CD14-positive monocyte (primary cell): ENCODE measurements at regions not wholly inside any gene's neighbourhood (a gene's known extent, or its start where the extent isn't known, plus 50 kb on each side); places are given as distances from the start of the nearest gene placed in this dataset.

Source experiments
- DNase-seq, 3 donors: peaks; one replicate each; pipeline ENCODE4 v3.0.0-alpha.2; 2011 to 2022
- H2AFZ ChIP-seq: 2 replicates; pipeline ENCODE4 v1.6.0; 2012; ENCODE audit warnings: mild to moderate bottlenecking, low read depth, low read length, inconsistent platforms; ENCODE audit not compliant: insufficient read depth, poor library complexity, severe bottlenecking
- H3K27ac ChIP-seq, 2 donors: 1 replicate in 1 of 2; 2 replicates in 1 of 2; pipeline ENCODE4 v1.5.1; 2012 to 2013; ENCODE audit warnings: low read length in 2 of 2, control low read depth in 1 of 2, inconsistent platforms in 1 of 2, low read depth in 1 of 2, mild to moderate bottlenecking in 1 of 2
- H3K27me3 ChIP-seq, 2 donors: one replicate each; pipeline versions ENCODE4 v1.6.0 to v1.6.1; 2011 to 2013; ENCODE audit warnings: low read length in 2 of 2; ENCODE audit not compliant: control insufficient read depth in 2 of 2, insufficient read depth in 2 of 2
- H3K36me3 ChIP-seq, 2 donors: replicated peaks in 1 of 2; 1 replicate in 1 of 2; 2 replicates in 1 of 2; pipeline versions ENCODE4 v1.5.1 to v1.6.1; 2012 to 2013; ENCODE audit warnings: low read length in 2 of 2, control low read depth in 1 of 2, inconsistent platforms in 1 of 2, mild to moderate bottlenecking in 1 of 2; ENCODE audit not compliant: insufficient read depth in 2 of 2, control insufficient read depth in 1 of 2
- H3K4me1 ChIP-seq, 2 donors: 1 replicate in 1 of 2; 2 replicates in 1 of 2; pipeline versions ENCODE4 v1.5.1 to v1.6.1; 2012 to 2013; ENCODE audit warnings: low read length in 2 of 2, control low read depth in 1 of 2, inconsistent platforms in 1 of 2, mild to moderate bottlenecking in 1 of 2, moderate library complexity in 1 of 2; ENCODE audit not compliant: insufficient read depth in 2 of 2, control insufficient read depth in 1 of 2
- H3K4me2 ChIP-seq: replicated peaks from 2 replicates; pipeline ENCODE3; 2012; ENCODE audit warnings: low read length, moderate library complexity, mild to moderate bottlenecking; ENCODE audit not compliant: poor library complexity, severe bottlenecking; ENCODE audit errors: extremely low read depth
- H3K4me3 ChIP-seq, 3 experiments: fragments of 200-600 bp in 1 of 3; sonication (generic) in 1 of 3; replicated peaks in 1 of 3; 1 replicate in 2 of 3; 2 replicates in 1 of 3; pipeline ENCODE4 v1.5.1; 2011 to 2013; ENCODE audit warnings: low read length in 3 of 3, mild to moderate bottlenecking in 3 of 3, control low read depth in 2 of 3, low read depth in 2 of 3, inconsistent platforms in 1 of 3, moderate library complexity in 1 of 3
- H3K79me2 ChIP-seq: 2 replicates; pipeline ENCODE4 v1.6.0; 2012; ENCODE audit warnings: mild to moderate bottlenecking, control low read depth, inconsistent platforms, low read length, moderate library complexity; ENCODE audit not compliant: insufficient read depth
- H3K9ac ChIP-seq: 2 replicates; pipeline ENCODE4 v1.6.0; 2017; ENCODE audit warnings: low read length, mild to moderate bottlenecking; ENCODE audit not compliant: insufficient read depth, poor library complexity, severe bottlenecking
- H3K9me3 ChIP-seq, 2 donors: replicated peaks in 1 of 2; 1 replicate in 1 of 2; 2 replicates in 1 of 2; pipeline versions ENCODE4 v1.5.1 to v1.6.1; 2012 to 2013; ENCODE audit warnings: low read length in 2 of 2, control low read depth in 1 of 2; ENCODE audit not compliant: control insufficient read depth in 1 of 2, insufficient read depth in 1 of 2
- H4K20me1 ChIP-seq: 2 replicates; pipeline ENCODE4 v1.6.0; 2012; ENCODE audit warnings: mild to moderate bottlenecking, low read length, control low read depth, moderate library complexity; ENCODE audit not compliant: insufficient read depth
- H3K27ac Mint-ChIP-seq, 7 donors: one replicate each; pipeline ENCODE4 v1.8.0; 2020; ENCODE audit warnings: mild to moderate bottlenecking in 7 of 7, mixed read lengths in 7 of 7, moderate library complexity in 6 of 7, inconsistent platforms in 2 of 7
- H3K27me3 Mint-ChIP-seq, 3 donors: one replicate each; pipeline ENCODE4 v1.8.0; 2021 to 2022; ENCODE audit warnings: low read depth in 3 of 3, mild to moderate bottlenecking in 3 of 3, mixed read lengths in 3 of 3, moderate library complexity in 3 of 3, inconsistent platforms in 1 of 3
- H3K36me3 Mint-ChIP-seq, 2 donors: one replicate each; pipeline ENCODE4 v1.8.0; 2020; ENCODE audit warnings: mixed read lengths in 2 of 2, inconsistent platforms in 1 of 2, mild to moderate bottlenecking in 1 of 2
- H3K4me1 Mint-ChIP-seq: one replicate; pipeline ENCODE4 v1.8.0; 2020; ENCODE audit warnings: mild to moderate bottlenecking, mixed read lengths
- H3K4me3 Mint-ChIP-seq, 2 donors: one replicate each; pipeline ENCODE4 v1.8.0; 2020; ENCODE audit warnings: mild to moderate bottlenecking in 2 of 2, mixed read lengths in 2 of 2, moderate library complexity in 1 of 2
- H3K9me3 Mint-ChIP-seq, 7 donors: one replicate each; pipeline ENCODE4 v1.8.0; 2020 to 2022; ENCODE audit warnings: mixed read lengths in 7 of 7, mild to moderate bottlenecking in 6 of 7, moderate library complexity in 6 of 7, inconsistent platforms in 2 of 7
- WGBS: methylation state at CpG from one replicate; pipeline ENCODE4 v1.1.5; 2013; ENCODE audit warnings: missing lambda C conversion rate; ENCODE audit not compliant: insufficient coverage; 5-methylcytosine and 5-hydroxymethylcytosine counted together
- intact Hi-C, 2 donors: fragments of 100-400 bp; cut with micrococcal nuclease; formaldehyde crosslinking; loops; one replicate each; pipeline versions ENCODE4 v1.15.0 to v1.15.1; 2023
- TF ChIP-seq, protein P1 (sequence below): fragments of 200-600 bp; IDR thresholded peaks from one replicate; pipeline ENCODE4 v1.8.0; 2022; ENCODE audit warnings: antibody characterized with exemption, mild to moderate bottlenecking

DNA sequence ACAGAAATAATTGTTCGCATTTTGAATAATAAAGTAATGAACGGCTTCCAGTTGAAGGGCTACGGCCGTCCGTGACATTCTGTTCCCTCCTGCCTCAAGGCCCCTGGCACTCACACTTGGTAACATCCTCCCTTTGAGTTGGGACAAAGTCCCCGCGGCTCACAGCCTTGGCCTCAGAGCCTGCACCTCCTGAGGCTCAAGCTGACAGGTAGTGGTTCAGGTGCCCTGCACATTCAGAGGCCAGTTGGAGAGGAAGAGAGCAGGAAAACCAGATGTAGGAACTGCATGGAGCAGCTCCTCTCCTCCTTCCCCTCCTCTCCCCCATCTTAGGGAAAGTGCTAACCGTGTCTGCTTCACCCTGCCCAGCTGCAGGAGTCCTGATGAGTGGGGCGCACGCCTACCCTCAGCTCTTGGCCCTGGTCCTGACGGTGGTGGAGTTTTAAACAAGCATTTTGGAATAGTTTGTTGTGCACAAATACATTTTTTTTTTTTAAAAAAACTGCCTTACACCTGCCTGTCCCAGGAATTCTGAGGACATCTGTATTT is 393.1 kb downstream of the SMOC2 start:
- no peak for DNase-seq
- Histone ChIP-seq H3K27ac (no peak overlapping the region), H3K27me3 (no peaks in the 10 kb centered on the region), H3K36me3 (no peaks in the 10 kb centered on the region), H3K79me2 (no peaks in the 10 kb centered on the region), H3K4me2 (no peak overlapping the region), H2AFZ (no peak overlapping the region), H4K20me1 (no peaks in the 10 kb centered on the region), H3K4me3 (no peak overlapping the region), H3K4me1 (no peaks in the 10 kb centered on the region), H3K9ac (no peak overlapping the region), H3K9me3 (peaks cover 27 to 42% of the 10 kb centered on the region in 2 donors)
- H3K27ac Mint-ChIP-seq = no peak overlapping the region
- 87% methylated on average over 6 of the region's 11 CpGs for WGBS
- H3K4me3 Mint-ChIP-seq = no peak overlapping the region
- TF ChIP-seq, protein P1, sequence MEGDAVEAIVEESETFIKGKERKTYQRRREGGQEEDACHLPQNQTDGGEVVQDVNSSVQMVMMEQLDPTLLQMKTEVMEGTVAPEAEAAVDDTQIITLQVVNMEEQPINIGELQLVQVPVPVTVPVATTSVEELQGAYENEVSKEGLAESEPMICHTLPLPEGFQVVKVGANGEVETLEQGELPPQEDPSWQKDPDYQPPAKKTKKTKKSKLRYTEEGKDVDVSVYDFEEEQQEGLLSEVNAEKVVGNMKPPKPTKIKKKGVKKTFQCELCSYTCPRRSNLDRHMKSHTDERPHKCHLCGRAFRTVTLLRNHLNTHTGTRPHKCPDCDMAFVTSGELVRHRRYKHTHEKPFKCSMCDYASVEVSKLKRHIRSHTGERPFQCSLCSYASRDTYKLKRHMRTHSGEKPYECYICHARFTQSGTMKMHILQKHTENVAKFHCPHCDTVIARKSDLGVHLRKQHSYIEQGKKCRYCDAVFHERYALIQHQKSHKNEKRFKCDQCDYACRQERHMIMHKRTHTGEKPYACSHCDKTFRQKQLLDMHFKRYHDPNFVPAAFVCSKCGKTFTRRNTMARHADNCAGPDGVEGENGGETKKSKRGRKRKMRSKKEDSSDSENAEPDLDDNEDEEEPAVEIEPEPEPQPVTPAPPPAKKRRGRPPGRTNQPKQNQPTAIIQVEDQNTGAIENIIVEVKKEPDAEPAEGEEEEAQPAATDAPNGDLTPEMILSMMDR = no peak
- intact Hi-C loops = no loop called here
- peaks cover 0 to 1% (median under 1%) of the 10 kb centered on the region in 3 donors for H3K27me3 Mint-ChIP-seq
- peaks cover 4 to 22% (median 7%) of the 10 kb centered on the region in 7 donors for H3K9me3 Mint-ChIP-seq
- H3K36me3 Mint-ChIP-seq = no peaks in the 10 kb centered on the region
- H3K4me1 Mint-ChIP-seq = no peaks in the 10 kb centered on the region

DNA sequence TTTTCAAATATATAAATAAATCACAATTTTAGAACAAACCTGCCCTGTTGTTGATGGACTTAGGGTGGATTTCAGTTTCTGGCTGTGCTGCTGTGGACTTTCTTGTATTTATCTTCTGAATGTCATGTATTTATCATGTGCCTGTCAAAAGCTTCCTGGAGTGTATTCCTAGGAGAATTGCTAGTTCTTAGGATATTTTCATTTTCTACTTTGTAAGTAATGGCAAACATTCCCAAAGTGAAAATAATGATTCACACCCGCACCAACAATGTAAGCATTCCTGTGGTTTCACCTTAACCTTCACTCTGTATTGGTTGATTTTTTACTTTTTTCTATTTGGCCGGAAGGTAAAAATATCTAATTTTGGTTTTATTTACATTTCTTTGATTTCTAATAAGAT is 387.8 kb downstream of the SMOC2 start:
- no CpG with 5 or more reads among the region's 2 CpGs for WGBS
- DNase-seq = no peak
- Mint-ChIP-seq H3K9me3 (peaks cover 3 to 22% (median 11%) of the 10 kb centered on the region in 7 donors), H3K27ac (no peak overlapping the region), H3K4me1 (no peaks in the 10 kb centered on the region), H3K27me3 (peaks cover 0 to 1% (median 0%) of the 10 kb centered on the region in 3 donors), H3K4me3 (no peak overlapping the region), H3K36me3 (no peaks in the 10 kb centered on the region)
- no peaks in the 10 kb centered on the region for H3K4me1 ChIP-seq
- H2AFZ ChIP-seq = no peak overlapping the region
- TF ChIP-seq, protein P1 = no peak
- H4K20me1 ChIP-seq = no peaks in the 10 kb centered on the region
- no peaks in the 10 kb centered on the region for H3K36me3 ChIP-seq
- no peak overlapping the region for H3K27ac ChIP-seq
- peaks cover 7 to 27% of the 10 kb centered on the region in 2 donors for H3K9me3 ChIP-seq
- H3K4me3 ChIP-seq = no peak overlapping the region
- H3K79me2 ChIP-seq = no peaks in the 10 kb centered on the region
- no peak overlapping the region for H3K4me2 ChIP-seq
- H3K9ac ChIP-seq = no peak overlapping the region
- H3K27me3 ChIP-seq = no peaks in the 10 kb centered on the region
- intact Hi-C loops = no loop called here
